Stimulated activated CD8-positive, alpha-beta memory T cell treated with anti-CD3 and anti-CD28 coated beads, Interleukin-4, amount 100 ng/mL, for 1 hour (primary cell): ENCODE measurements at regions not wholly inside any gene's neighbourhood (a gene's known extent, or its start where the extent isn't known, plus 50 kb on each side); places are given as distances from the start of the nearest gene placed in this dataset.

Source experiments
- DNase-seq, 2 donors: peaks; one replicate each; pipeline ENCODE4 v3.0.0-alpha.2; 2020; ENCODE audit warnings: low read depth in 2 of 2, low spot score in 1 of 2

- no peak for DNase-seq
Measured at GRCh38 chr6:98514796-98515195, 319.6 kb upstream of the POU3F2 start.

GRCh38 chr6:98516206-98516605, 318.2 kb upstream of the POU3F2 start:
- DNase-seq: no peak

- no peak for DNase-seq
Measured at GRCh38 chr6:98516866-98517265, 317.5 kb upstream of the POU3F2 start.

GRCh38 chr6:98525860-98526259, 308.5 kb upstream of the POU3F2 start:
- DNase-seq: no peak

GRCh38 chr6:98526465-98526864, 307.9 kb upstream of the POU3F2 start:
- DNase-seq: no peak

- DNase-seq: no peak
Measured at GRCh38 chr6:98529364-98529763, 305.0 kb upstream of the POU3F2 start.

- DNase-seq: no peak
Measured at GRCh38 chr6:98530732-98531131, 303.6 kb upstream of the POU3F2 start.

GRCh38 chr6:98532004-98532403, 302.4 kb upstream of the POU3F2 start:
- no peak for DNase-seq

- DNase-seq: no peak
Measured at GRCh38 chr6:98539741-98540140, 294.6 kb upstream of the POU3F2 start.

GRCh38 chr6:98546376-98546775, 288.0 kb upstream of the POU3F2 start:
- DNase-seq: no peak

GRCh38 chr6:98547151-98547550, 287.2 kb upstream of the POU3F2 start:
- DNase-seq: no peak

- DNase-seq: no peak
Measured at GRCh38 chr6:98547634-98548033, 286.7 kb upstream of the POU3F2 start.

- DNase-seq: no peak
Measured at GRCh38 chr6:98548301-98548700, 286.1 kb upstream of the POU3F2 start.

- no peak for DNase-seq
Measured at GRCh38 chr6:98560418-98560817, 274.0 kb upstream of the POU3F2 start.

- no peak for DNase-seq
Measured at GRCh38 chr6:98560841-98561240, 273.5 kb upstream of the POU3F2 start.

GRCh38 chr6:98566126-98566525, 268.2 kb upstream of the POU3F2 start:
- DNase-seq: no peak

GRCh38 chr6:98572579-98572978, 261.8 kb upstream of the POU3F2 start:
- no peak for DNase-seq

- no peak for DNase-seq
Measured at GRCh38 chr6:98574984-98575383, 259.4 kb upstream of the POU3F2 start.

GRCh38 chr6:98576791-98577190, 257.6 kb upstream of the POU3F2 start:
- no peak for DNase-seq

- no peak for DNase-seq
Measured at GRCh38 chr6:98578016-98578415, 256.4 kb upstream of the POU3F2 start.

- DNase-seq: no peak
Measured at GRCh38 chr6:98579079-98579478, 255.3 kb upstream of the POU3F2 start.

- no peak for DNase-seq
Measured at GRCh38 chr6:98579941-98580340, 254.4 kb upstream of the POU3F2 start.

- no peak for DNase-seq
Measured at GRCh38 chr6:98581705-98582104, 252.7 kb upstream of the POU3F2 start.

GRCh38 chr6:98583506-98583905, 250.9 kb upstream of the POU3F2 start:
- DNase-seq: no peak
